ENCODE measurements at regions not wholly inside any gene's neighbourhood (a gene's known extent, or its start where the extent isn't known, plus 50 kb on each side); places are given as distances from the start of the nearest gene placed in this dataset.

DNA sequence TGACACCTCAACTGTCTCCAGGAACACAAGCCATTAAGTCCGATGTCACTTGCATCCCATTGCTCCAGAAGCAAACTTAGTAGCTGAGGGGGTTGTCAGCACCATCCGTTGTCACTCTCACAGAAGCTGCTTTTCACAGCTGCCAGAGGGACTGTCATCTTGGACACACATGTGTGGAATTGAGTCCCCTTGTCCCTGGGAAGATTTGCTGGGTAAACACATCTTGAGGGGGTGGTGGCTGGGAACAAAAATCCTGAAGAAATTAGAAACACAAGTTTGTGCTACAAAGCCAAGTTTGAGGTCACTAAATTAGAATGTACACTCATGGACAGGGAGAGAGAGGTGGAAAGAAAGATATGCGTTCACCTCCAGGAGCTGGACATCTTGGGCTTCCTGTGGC is 55.2 kb upstream of the ADRA1B start:
- TF ChIP-seq CTCF (IDR thresholded peaks at IDR 0.05), result no peak
- Histone ChIP-seq H3K4me1 (peaks cover 4% of the 10 kb centered on the region), H3K9me3 (no peaks in the 10 kb centered on the region), H3K4me3 (no peak overlapping the region), H3K27me3 (ENCODE audit: insufficient read depth in 3 of 3, low read length in 2 of 3) (peaks cover 0 to 5% (median 2%) of the 10 kb centered on the region in 3 donors), H3K27ac (no peak overlapping the region), H3K36me3 (ENCODE audit: insufficient read depth in 1 of 2, low read depth in 1 of 2) (no peaks in the 10 kb centered on the region)
- WGBS, 3 donors, result 37 to 66% (median 46%) methylated on average over 3 of the region's 3 CpGs
- intact Hi-C loops (cut with DNase I), result no loop called here
- no peak for ATAC-seq
- DNase-seq, result no peak

DNA sequence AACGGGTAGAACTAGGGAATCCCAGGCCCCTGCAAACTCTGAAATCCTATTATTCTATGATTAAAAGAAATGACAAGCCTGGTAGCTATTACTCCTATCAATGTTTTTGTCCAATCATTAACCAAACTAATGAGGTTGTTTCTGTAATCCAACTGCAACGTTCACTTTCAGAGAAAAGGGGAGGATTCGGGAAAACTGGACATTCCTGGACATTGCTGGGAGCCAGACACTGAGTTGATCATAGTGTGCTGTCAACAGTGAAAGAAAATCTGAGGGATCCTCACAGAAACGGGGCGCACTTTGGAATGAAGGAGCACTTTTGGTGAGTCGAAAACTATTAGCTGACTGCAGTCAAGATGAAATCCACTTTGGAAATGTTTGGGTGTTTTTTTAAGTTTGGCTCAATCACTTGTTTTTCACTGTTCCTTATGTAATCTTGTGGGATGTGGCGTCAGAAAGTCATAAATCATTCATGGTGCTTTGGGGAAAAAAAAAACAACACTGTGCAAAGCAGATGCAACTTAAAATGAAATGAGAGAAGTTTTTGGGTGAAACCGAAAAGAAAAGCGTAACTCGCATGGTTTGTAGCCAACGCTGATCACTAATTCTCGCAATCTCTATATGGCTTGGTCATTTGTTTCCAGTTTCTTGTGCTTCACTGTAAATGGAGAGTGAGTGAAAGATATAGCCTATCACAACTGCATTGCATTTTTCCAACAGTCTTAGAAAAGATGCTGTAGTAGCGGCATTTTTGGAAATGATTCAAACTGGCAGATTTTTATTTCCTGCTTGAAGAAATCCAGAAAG is 51.2 kb upstream of the ADRA1B start:
- ATAC-seq, result peak in 1 of 4 donors; percentile 48
- Histone ChIP-seq H3K4me1 (no peaks in the 10 kb centered on the region), H3K9me3 (no peaks in the 10 kb centered on the region), H3K27ac (no peak overlapping the region), H3K4me3 (peak overlapping the region; percentile 32), H3K36me3 (ENCODE audit: insufficient read depth in 1 of 2, low read depth in 1 of 2) (no peaks in the 10 kb centered on the region), H3K27me3 (ENCODE audit: insufficient read depth in 3 of 3, low read length in 2 of 3) (peaks cover 0 to 5% (median 4%) of the 10 kb centered on the region in 3 donors)
- intact Hi-C loops (cut with DNase I), result no loop called here
- no peak for DNase-seq
- 25 to 39% (median 28%) methylated on average over 13 of the region's 13 CpGs for WGBS, 3 donors
- no peak for TF ChIP-seq CTCF (IDR thresholded peaks at IDR 0.05)

DNA sequence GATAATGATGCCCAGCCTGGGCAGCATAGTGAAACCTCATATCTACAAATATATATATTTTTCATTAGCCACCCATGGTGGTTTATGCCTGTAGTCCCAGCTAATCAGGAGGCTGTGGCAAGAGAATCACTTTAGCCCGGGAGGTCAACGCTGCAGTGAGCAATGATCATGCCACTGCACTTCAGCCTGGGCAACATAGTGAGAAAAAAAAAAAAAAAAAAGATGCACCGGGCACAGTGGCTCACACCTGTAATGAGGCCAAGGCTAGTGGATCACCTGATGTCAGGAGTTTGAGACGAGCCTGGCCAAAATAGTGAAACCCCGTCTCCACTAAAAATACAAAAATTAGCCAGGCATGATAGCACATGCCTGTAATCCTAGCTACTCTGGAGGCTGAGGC is 50.2 kb upstream of the ADRA1B start:
- no peak for TF ChIP-seq CTCF (IDR thresholded peaks at IDR 0.05)
- H3K27ac ChIP-seq, result no peak overlapping the region
- H3K4me3 ChIP-seq, result no peak overlapping the region
- peaks cover 0 to 5% (median 4%) of the 10 kb centered on the region in 3 donors for H3K27me3 ChIP-seq (ENCODE audit: insufficient read depth in 3 of 3, low read length in 2 of 3)
- intact Hi-C loops (cut with DNase I), result no loop called here
- H3K4me1 ChIP-seq, result no peaks in the 10 kb centered on the region
- no peak for ATAC-seq
- no peak for DNase-seq
- H3K9me3 ChIP-seq, result no peaks in the 10 kb centered on the region
- WGBS, 3 donors, result 81 to 94% (median 85%) methylated on average over 5 of the region's 5 CpGs
- no peaks in the 10 kb centered on the region for H3K36me3 ChIP-seq (ENCODE audit: insufficient read depth in 1 of 2, low read depth in 1 of 2)
